GM12878 (cell line): ENCODE measurements at regions not wholly inside any gene's neighbourhood (a gene's known extent, or its start where the extent isn't known, plus 50 kb on each side); places are given as distances from the start of the nearest gene placed in this dataset.

Experiments used
- ATAC-seq: fragments of 200-7000 bp; cut with Tn5 transposase; 3 replicates; pipeline ENCODE4 v1.9.1; 2020; ENCODE audit warnings: mild to moderate bottlenecking, moderate library complexity
- BruUV-seq: library from RNA; stranded (reverse); fragments of 400-500 nt; replicated peaks from 2 replicates; lab custom pipeline; 2021; lab: Mats Ljungman, UMichigan
- CTCF ChIA-PET: fragments of 300-600 bp; sonication (Branson Sonifier 250); formaldehyde crosslinking; extraction: SDS; loops from one replicate; lab custom pipeline; 2021; ENCODE audit warnings: inconsistent platforms; lab: Yijun Ruan, JAX
- POLR2A ChIA-PET: fragments of 350-600 bp; formaldehyde crosslinking; extraction: SDS; loops from one replicate; lab custom pipeline; 2021; ENCODE audit warnings: inconsistent platforms; lab: Charles Lee
- RAD21 ChIA-PET: fragments of 300-600 bp; sonication (Branson Sonifier 250); formaldehyde crosslinking; loops from one replicate; lab custom pipeline; 2023; ENCODE audit warnings: antibody characterized with exemption; ENCODE audit not compliant: unreplicated experiment; lab: Charles Lee
- SMC1A ChIA-PET: fragments of 300-600 bp; sonication (Branson Sonifier 250); formaldehyde crosslinking; loops from one replicate; lab custom pipeline; 2023; ENCODE audit not compliant: unreplicated experiment, uncharacterized antibody; lab: Charles Lee
- DNase-seq: peaks from one replicate; pipeline ENCODE4 v3.0.0-alpha.2; 2011; ENCODE audit warnings: low read depth, low spot score
- FAIRE-seq: peaks from 3 replicates; lab custom pipeline; 2011; peaks lifted over from hg19 to GRCh38; lab: Jason Lieb, UNC
- H2AFZ ChIP-seq: 2 replicates; pipeline ENCODE4 v1.6.0; 2011; ENCODE audit warnings: low read depth, low read length, control low read depth; ENCODE audit not compliant: control insufficient read depth
- H3K27ac ChIP-seq: 2 replicates; pipeline ENCODE4 v1.5.1; 2011; ENCODE audit warnings: control low read depth; ENCODE audit not compliant: control insufficient read depth, insufficient read depth
- H3K27me3 ChIP-seq, 2 experiments: replicated peaks in 1 of 2; 2 replicates each; pipeline versions ENCODE4 v1.6.0 to v1.6.1; 2011; ENCODE audit warnings: low read length in 1 of 2; ENCODE audit not compliant: control insufficient read depth in 2 of 2, insufficient read depth in 2 of 2
- H3K36me3 ChIP-seq, 2 experiments: 2 replicates each; pipeline ENCODE4 v1.5.1; 2011; ENCODE audit warnings: low read length in 1 of 2; ENCODE audit not compliant: control insufficient read depth in 2 of 2, insufficient read depth in 2 of 2
- H3K4me1 ChIP-seq: 2 replicates; pipeline ENCODE4 v1.6.1; 2011; ENCODE audit warnings: mild to moderate bottlenecking, low read length, moderate library complexity, mixed read lengths; ENCODE audit not compliant: control insufficient read depth, insufficient read depth
- H3K4me2 ChIP-seq: 2 replicates; pipeline ENCODE4 v1.6.0; 2011; ENCODE audit warnings: control low read depth; ENCODE audit not compliant: control insufficient read depth, insufficient read depth
- H3K4me3 ChIP-seq: fragments of 200-600 bp; sonication (generic); 2 replicates; pipeline ENCODE4 v1.5.1; 2016
- H3K79me2 ChIP-seq: 2 replicates; pipeline ENCODE4 v1.6.0; 2011; ENCODE audit warnings: low read length; ENCODE audit not compliant: control insufficient read depth, insufficient read depth
- H3K9ac ChIP-seq: 2 replicates; pipeline ENCODE4 v1.8.0; 2011; ENCODE audit warnings: low read length, control low read depth, mixed read lengths; ENCODE audit not compliant: control insufficient read depth, insufficient read depth
- H3K9me3 ChIP-seq: replicated peaks from 3 replicates; pipeline ENCODE4 v1.5.1; 2011; ENCODE audit warnings: mild to moderate bottlenecking, low read length; ENCODE audit not compliant: control insufficient read depth, insufficient read depth
- H4K20me1 ChIP-seq: 2 replicates; pipeline ENCODE4 v1.6.0; 2011; ENCODE audit not compliant: control insufficient read depth, insufficient read depth
- BHLHE40 ChIP-seq, 2 experiments: fragments of 450-650 bp in 1 of 2; IDR thresholded peaks; 2 replicates each; pipeline ENCODE4 v1.6.1; 2011 to 2017; ENCODE audit warnings: low read depth in 2 of 2, borderline replicate concordance in 1 of 2, improper control_type of control experiment in 1 of 2, low read length in 1 of 2, mild to moderate bottlenecking in 1 of 2
- CBX5 ChIP-seq: sonication (generic); IDR thresholded peaks from 2 replicates; pipeline ENCODE4 v1.6.1; 2016; ENCODE audit warnings: low read depth, moderate library complexity, mild to moderate bottlenecking, inconsistent platforms
- CUX1 ChIP-seq: IDR thresholded peaks from 2 replicates; pipeline ENCODE4 v1.6.1; 2012; ENCODE audit warnings: improper control_type of control experiment, low read depth, low read length; ENCODE audit not compliant: insufficient replicate concordance
- E2F4 ChIP-seq: IDR thresholded peaks from 2 replicates; pipeline ENCODE4 v1.6.1; 2012; ENCODE audit warnings: low read depth, low read length, improper control_type of control experiment
- FOXM1 ChIP-seq: IDR thresholded peaks from 2 replicates; pipeline ENCODE4 v1.6.1; 2012; ENCODE audit warnings: low read depth, mild to moderate bottlenecking, inconsistent platforms, low read length, moderate library complexity
- MAX ChIP-seq: IDR thresholded peaks from 2 replicates; pipeline ENCODE4 v1.6.1; 2012; ENCODE audit warnings: low read depth, low read length, improper control_type of control experiment
- NR2C1 ChIP-seq: fragments of 450-650 bp; IDR thresholded peaks from 2 replicates; pipeline ENCODE4 v1.6.1; 2017; ENCODE audit warnings: antibody characterized with exemption, mild to moderate bottlenecking, moderate library complexity
- NRF1 ChIP-seq: conservative IDR thresholded peaks from 2 replicates; pipeline ENCODE4 v1.6.1; 2011; ENCODE audit warnings: mild to moderate bottlenecking, low read depth, low read length, improper control_type of control experiment
- RFX5 ChIP-seq: IDR thresholded peaks from 2 replicates; pipeline ENCODE4 v1.6.1; 2011; ENCODE audit warnings: low read depth, low read length, improper control_type of control experiment
- YY1 ChIP-seq: IDR thresholded peaks from 2 replicates; pipeline ENCODE4 v1.6.1; 2011; ENCODE audit warnings: low read depth, mild to moderate bottlenecking, low read length
- WGBS: methylation state at CpG from one replicate; pipeline ENCODE4 v1.1.6; 2016; ENCODE audit warnings: low lambda C conversion rate; ENCODE audit not compliant: insufficient replicate concordance, insufficient coverage; ENCODE audit errors: missing lambda C conversion rate; 5-methylcytosine and 5-hydroxymethylcytosine counted together
- in situ Hi-C: fragments of 300-500 bp; cut with MboI; formaldehyde crosslinking; loops from 9 replicates; pipeline ENCODE4 v1.14.3; 2018; ENCODE audit warnings: mixed read lengths
- intact Hi-C: fragments of 100-400 bp; cut with micrococcal nuclease; formaldehyde crosslinking; loops from one replicate; pipeline ENCODE4 v1.14.2; 2022; ENCODE audit not compliant: unreplicated experiment

- ChIA-PET POLR2A (no interaction called here), SMC1A (no interaction called here), RAD21 (interaction anchor here (0.6 kb wide), 1 partner anchor 82 kb away, joined by 3 read pairs; no protein-coding TSS in a partner anchor), CTCF (no interaction called here)
- no TSS peak for BruUV-seq
- Histone ChIP-seq H2AFZ (no peak overlapping the region), H3K9ac (no peak overlapping the region), H3K27ac (no peak overlapping the region), H4K20me1 (no peaks in the 10 kb centered on the region), H3K9me3 (no peaks in the 10 kb centered on the region), H3K4me3 (no peak overlapping the region), H3K4me2 (no peak overlapping the region), H3K79me2 (no peaks in the 10 kb centered on the region), H3K36me3 (no peaks in the 10 kb centered on the region), H3K4me1 (no peaks in the 10 kb centered on the region), H3K27me3 (no peaks in the 10 kb centered on the region)
- DNase-seq: no peak
- intact Hi-C loops (no loop called here), in situ Hi-C loops (no loop called here)
- no peak for FAIRE-seq
- ATAC-seq: no peak
- TF ChIP-seq BHLHE40 (IDR thresholded peaks at IDR 0.05; ENCODE audit: borderline replicate concordance in 1 of 2, low read depth in 2 of 2, low read length in 1 of 2): no peak
- 41% methylated on average over 2 of the region's 2 CpGs for WGBS
Observed at GRCh38 chr9:104278929-104279496, 184.9 kb downstream of the SMC2 start.

GRCh38 chr9:104279535-104280177 is 185.5 kb downstream of the SMC2 start:
- SMC1A ChIA-PET: no interaction called here
- intact Hi-C loops: no loop called here
- no peak for TF ChIP-seq MAX
- no peak for TF ChIP-seq NR2C1
- no peak for TF ChIP-seq FOXM1
- TF ChIP-seq CBX5: no peak
- TF ChIP-seq RFX5: no peak
- no peak for TF ChIP-seq NRF1
- TF ChIP-seq E2F4: no peak
- TF ChIP-seq CUX1: no peak
- no peak for TF ChIP-seq YY1

More at GRCh38 chr9:104279535-104280177, 185.5 kb downstream of the SMC2 start:
- ChIA-PET POLR2A (no interaction called here), RAD21 (no interaction called here), CTCF (no interaction called here)
- FAIRE-seq: no peak
- H3K4me2 ChIP-seq: no peak overlapping the region
- DNase-seq: no peak
- H3K4me1 ChIP-seq: no peaks in the 10 kb centered on the region
- H3K36me3 ChIP-seq: no peaks in the 10 kb centered on the region
- H3K9me3 ChIP-seq: no peaks in the 10 kb centered on the region
- no peaks in the 10 kb centered on the region for H3K27me3 ChIP-seq
- WGBS: 2% methylated on average over 2 of the region's 2 CpGs
- in situ Hi-C loops: no loop called here
- no peak overlapping the region; the same call in 1 of the 2 replicates for H2AFZ ChIP-seq
- no peak overlapping the region for H3K4me3 ChIP-seq
- 0 out of 3 replicates have a peak, but pooled peaks have one; percentile 26 for ATAC-seq
- H3K27ac ChIP-seq: no peak overlapping the region
- no peak overlapping the region for H3K9ac ChIP-seq
- BruUV-seq: no TSS peak
- H4K20me1 ChIP-seq: no peaks in the 10 kb centered on the region
- H3K79me2 ChIP-seq: no peaks in the 10 kb centered on the region
